Activated T-cell treated with anti-CD3 and anti-CD28 coated beads, Interleukin-2, amount 50 U/mL, for 24 hours (primary cell): ENCODE measurements at regions not wholly inside any gene's neighbourhood (a gene's known extent, or its start where the extent isn't known, plus 50 kb on each side); places are given as distances from the start of the nearest gene placed in this dataset.
"Not testable (repeated sequence)": the region's sequence is repeated elsewhere in the genome, so short reads cannot be mapped to it uniquely, and the experiment has no call there.

Experiments used
- DNase-seq: peaks from one replicate; pipeline ENCODE4 v3.0.0-alpha.2; 2020
- H3K27ac Mint-ChIP-seq: 2 replicates; pipeline ENCODE4 v1.8.0; 2020; ENCODE audit warnings: mild to moderate bottlenecking, mixed read lengths
- H3K27me3 Mint-ChIP-seq: 2 replicates; pipeline ENCODE4 v1.8.0; 2020; ENCODE audit warnings: mixed read lengths
- H3K36me3 Mint-ChIP-seq: 2 replicates; pipeline ENCODE4 v1.8.0; 2020; ENCODE audit warnings: low read depth, mixed read lengths
- H3K4me1 Mint-ChIP-seq: 2 replicates; pipeline ENCODE4 v1.8.0; 2020; ENCODE audit warnings: low read depth, mixed read lengths
- H3K4me3 Mint-ChIP-seq: 2 replicates; pipeline ENCODE4 v1.8.0; 2020; ENCODE audit warnings: mild to moderate bottlenecking, moderate library complexity, mixed read lengths
- H3K9me3 Mint-ChIP-seq: 2 replicates; pipeline ENCODE4 v1.8.0; 2020; ENCODE audit warnings: mixed read lengths

GRCh38 chr13:85191996-85192718, 607.1 kb downstream of the SLITRK6 start:
- no peak overlapping the region for H3K4me3 Mint-ChIP-seq
- DNase-seq, result no peak
- H3K27me3 Mint-ChIP-seq, result no peaks in the 10 kb centered on the region
- peaks cover 5% of the 10 kb centered on the region for H3K9me3 Mint-ChIP-seq
- H3K27ac Mint-ChIP-seq, result no peak overlapping the region
- H3K36me3 Mint-ChIP-seq, result no peaks in the 10 kb centered on the region
- no peaks in the 10 kb centered on the region for H3K4me1 Mint-ChIP-seq

DNA sequence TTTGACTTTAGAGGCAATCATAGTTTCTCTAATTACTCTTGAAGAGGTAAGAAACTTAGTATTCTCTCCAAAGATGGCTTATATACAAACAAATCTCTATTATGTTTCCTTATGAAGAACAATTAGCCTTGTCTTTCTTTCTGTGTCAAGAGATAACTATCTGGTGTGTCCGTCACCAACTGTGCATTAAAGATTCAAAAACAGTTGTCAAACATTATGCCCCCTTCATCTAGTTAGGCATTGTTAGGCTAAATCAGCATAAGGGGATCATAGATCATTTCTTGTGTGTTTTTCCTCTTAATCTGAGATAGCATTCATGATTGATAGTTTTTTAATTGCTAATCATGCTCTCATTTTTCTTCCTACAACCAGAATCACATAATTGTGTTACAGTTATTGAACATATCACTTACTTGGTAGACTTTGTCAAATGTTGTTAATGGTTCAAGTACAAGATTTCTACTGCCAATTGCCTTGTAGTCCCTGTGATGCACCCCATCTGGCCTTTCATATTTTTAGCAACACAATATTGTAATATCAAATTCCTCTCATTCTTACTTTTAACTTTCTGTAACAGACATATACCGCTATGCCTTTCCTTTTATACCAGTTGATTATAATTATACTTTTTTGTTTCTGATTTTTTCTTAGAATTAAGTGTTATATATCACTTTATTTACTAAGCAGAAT, 612.7 kb downstream of the SLITRK6 start:
- H3K4me3 Mint-ChIP-seq, result no peak overlapping the region

DNA sequence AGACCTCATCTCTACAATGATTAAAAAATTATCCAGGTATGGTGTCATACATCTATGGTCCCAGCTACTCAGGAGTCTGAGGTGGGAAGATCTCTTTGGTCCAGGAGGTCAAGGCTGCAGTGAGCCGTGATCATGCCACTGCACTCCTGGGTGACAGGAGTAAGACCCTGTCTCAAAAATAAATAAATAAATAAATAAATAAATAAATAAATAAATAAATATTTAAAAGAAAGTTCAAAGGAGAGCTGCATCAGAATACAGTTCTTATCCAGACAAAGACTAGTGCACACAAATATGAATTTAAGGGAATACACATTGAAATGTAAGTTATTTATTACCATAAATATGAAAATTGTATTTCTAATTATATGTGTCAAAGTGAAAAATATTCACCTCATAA, 624.9 kb downstream of the SLITRK6 start:
- H3K9me3 Mint-ChIP-seq, result peaks cover 23% of the 10 kb centered on the region
- H3K36me3 Mint-ChIP-seq, result no peaks in the 10 kb centered on the region
- H3K4me3 Mint-ChIP-seq, result no peak overlapping the region
- H3K27ac Mint-ChIP-seq, result no peak overlapping the region
- H3K4me1 Mint-ChIP-seq, result no peaks in the 10 kb centered on the region
- no peaks in the 10 kb centered on the region for H3K27me3 Mint-ChIP-seq
- no peak for DNase-seq

More for the DNA sequence above, 612.7 kb downstream of the SLITRK6 start:
- Mint-ChIP-seq H3K4me1 (no peaks in the 10 kb centered on the region), H3K27me3 (no peaks in the 10 kb centered on the region), H3K9me3 (peaks cover 8% of the 10 kb centered on the region), H3K27ac (no peak overlapping the region), H3K36me3 (no peaks in the 10 kb centered on the region)
- no peak for DNase-seq

- Mint-ChIP-seq H3K27me3 (no peaks in the 10 kb centered on the region), H3K9me3 (peaks cover 8% of the 10 kb centered on the region), H3K27ac (no peak overlapping the region), H3K36me3 (no peaks in the 10 kb centered on the region), H3K4me1 (no peaks in the 10 kb centered on the region), H3K4me3 (no peak overlapping the region)
- DNase-seq, result no peak
Measured at GRCh38 chr13:85170372-85170771, 628.8 kb downstream of the SLITRK6 start.

DNA sequence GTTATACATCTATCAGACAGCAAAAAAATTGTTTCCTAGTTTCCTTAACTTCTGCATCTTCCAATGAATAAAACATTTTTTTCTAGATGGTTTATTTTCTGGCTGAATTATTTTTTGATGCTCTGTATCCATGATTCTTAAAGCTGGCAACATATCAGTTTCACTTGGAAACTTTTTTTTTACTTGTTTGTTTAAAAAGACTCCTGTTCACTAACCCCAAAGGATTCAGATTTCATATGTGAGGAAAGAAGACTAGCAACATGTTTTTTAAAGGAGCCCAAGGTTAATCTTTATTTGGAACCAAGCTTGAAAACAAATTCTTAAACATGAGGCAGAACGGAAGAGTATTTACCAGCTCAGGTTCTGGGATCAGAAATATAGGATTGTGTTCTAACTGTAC, 632.3 kb downstream of the SLITRK6 start:
- no peak overlapping the region for H3K27ac Mint-ChIP-seq
- H3K4me3 Mint-ChIP-seq, result no peak overlapping the region
- H3K4me1 Mint-ChIP-seq, result no peaks in the 10 kb centered on the region
- no peaks in the 10 kb centered on the region for H3K27me3 Mint-ChIP-seq
- H3K36me3 Mint-ChIP-seq, result no peaks in the 10 kb centered on the region
- peaks cover 11% of the 10 kb centered on the region for H3K9me3 Mint-ChIP-seq
- DNase-seq, result no peak

DNA sequence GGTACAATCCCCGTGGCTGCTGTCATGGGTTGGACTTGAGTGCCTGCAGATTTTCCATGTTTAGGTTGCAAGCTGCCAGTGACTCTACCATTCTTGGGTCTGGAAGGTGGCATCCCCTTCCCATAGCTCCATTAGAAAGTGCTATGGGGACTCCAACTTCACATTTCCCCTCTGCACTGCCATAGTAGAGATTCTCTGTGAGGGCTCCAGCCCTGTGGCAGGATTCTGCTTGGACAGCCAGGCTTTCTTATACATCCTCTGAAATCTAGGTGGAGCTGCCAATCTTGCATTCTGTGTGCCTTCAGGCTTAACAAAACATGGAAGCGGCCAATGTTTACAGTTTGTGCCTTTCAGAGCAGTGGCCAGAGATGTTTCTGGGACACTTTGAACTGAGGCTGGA, 636.2 kb downstream of the SLITRK6 start:
- H3K9me3 Mint-ChIP-seq, result peaks cover 10% of the 10 kb centered on the region
- no peaks in the 10 kb centered on the region for H3K36me3 Mint-ChIP-seq
- no peaks in the 10 kb centered on the region for H3K4me1 Mint-ChIP-seq
- no peak overlapping the region for H3K4me3 Mint-ChIP-seq
- DNase-seq, result no peak
- H3K27me3 Mint-ChIP-seq, result no peaks in the 10 kb centered on the region
- H3K27ac Mint-ChIP-seq, result no peak overlapping the region

- no peaks in the 10 kb centered on the region for H3K27me3 Mint-ChIP-seq
- H3K9me3 Mint-ChIP-seq, result peaks cover 1% of the 10 kb centered on the region
- H3K27ac Mint-ChIP-seq, result no peak overlapping the region
- no peaks in the 10 kb centered on the region for H3K4me1 Mint-ChIP-seq
- H3K36me3 Mint-ChIP-seq, result no peaks in the 10 kb centered on the region
- DNase-seq, result no peak
- no peak overlapping the region for H3K4me3 Mint-ChIP-seq
Measured at GRCh38 chr13:85148009-85148408, 651.2 kb downstream of the SLITRK6 start.

DNA sequence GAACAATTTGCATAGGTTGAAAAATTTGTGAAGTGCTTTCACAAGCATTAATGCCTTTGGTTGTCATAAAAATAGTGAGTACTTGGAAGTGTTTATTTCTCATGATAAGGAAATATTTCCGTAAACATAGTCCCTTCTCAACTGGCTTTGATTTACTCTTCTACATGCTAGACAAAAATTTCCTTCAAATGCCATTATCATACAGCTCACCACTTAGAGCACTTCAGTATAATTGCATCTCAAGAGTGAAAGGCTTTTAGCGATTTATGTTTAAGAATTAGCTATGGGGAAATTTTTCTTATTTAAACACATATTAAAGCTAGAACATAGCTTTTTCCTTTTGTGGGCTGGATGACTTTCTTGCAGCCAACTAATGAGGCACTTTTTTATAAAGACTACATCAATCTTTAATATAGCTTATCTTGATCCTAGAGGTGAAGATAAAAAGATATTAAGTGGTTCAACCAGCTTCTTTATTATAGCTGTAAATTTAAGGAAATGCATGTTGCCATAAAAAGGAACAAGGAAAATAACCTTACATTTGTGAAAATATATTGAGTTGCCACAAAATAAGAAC, 656.8 kb downstream of the SLITRK6 start:
- DNase-seq, result no peak
- Mint-ChIP-seq H3K4me1 (no peaks in the 10 kb centered on the region), H3K36me3 (no peaks in the 10 kb centered on the region), H3K27me3 (no peaks in the 10 kb centered on the region), H3K27ac (no peak overlapping the region), H3K4me3 (no peak overlapping the region), H3K9me3 (peaks cover 6% of the 10 kb centered on the region)

- no peaks in the 10 kb centered on the region for H3K4me1 Mint-ChIP-seq
- no peak overlapping the region for H3K4me3 Mint-ChIP-seq
- peaks cover 6% of the 10 kb centered on the region for H3K9me3 Mint-ChIP-seq
- DNase-seq, result no peak
- H3K27ac Mint-ChIP-seq, result no peak overlapping the region
- H3K36me3 Mint-ChIP-seq, result no peaks in the 10 kb centered on the region
- H3K27me3 Mint-ChIP-seq, result no peaks in the 10 kb centered on the region
Measured at GRCh38 chr13:85141401-85141800, 657.8 kb downstream of the SLITRK6 start.

DNA sequence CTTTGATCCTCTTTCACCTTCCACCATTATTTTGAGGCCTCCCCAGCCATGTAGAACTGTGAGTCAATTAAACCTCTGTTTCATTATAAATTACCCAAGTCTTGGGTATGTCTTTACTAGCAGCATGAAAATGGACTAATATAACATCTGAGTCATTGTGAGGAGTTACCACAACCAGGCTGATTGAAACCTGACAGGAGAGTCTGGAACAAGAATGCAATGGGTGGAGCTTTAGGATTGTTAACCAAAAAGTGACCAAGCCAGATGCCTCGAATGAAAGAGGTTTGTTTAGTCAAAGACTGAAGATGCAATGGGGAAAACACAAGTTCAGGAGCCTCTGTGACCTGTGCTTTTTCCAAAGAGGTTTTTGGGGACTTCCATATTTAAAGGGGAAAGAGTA, 659.0 kb downstream of the SLITRK6 start:
- DNase-seq, result no peak
- Mint-ChIP-seq H3K27ac (no peak overlapping the region), H3K4me3 (no peak overlapping the region), H3K4me1 (no peaks in the 10 kb centered on the region), H3K27me3 (no peaks in the 10 kb centered on the region), H3K36me3 (no peaks in the 10 kb centered on the region), H3K9me3 (peaks cover 6% of the 10 kb centered on the region)

DNA sequence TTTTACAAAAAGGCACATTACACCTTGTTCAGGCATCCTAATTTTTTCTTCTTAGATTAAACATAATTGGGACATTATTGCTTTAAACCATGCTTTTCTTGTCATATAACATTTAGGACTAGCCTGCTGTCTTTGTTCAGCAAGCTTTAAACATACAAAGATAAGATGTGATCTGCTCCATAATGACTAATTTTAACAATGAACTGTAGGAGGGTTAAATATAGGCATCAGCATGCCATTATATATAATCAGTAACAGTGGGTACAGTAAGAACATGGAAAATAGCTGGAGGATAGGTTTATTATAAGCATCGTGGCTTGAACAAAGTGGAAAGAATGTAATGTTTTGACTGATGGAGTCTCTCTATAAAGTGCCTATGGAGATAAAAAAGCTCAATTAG, 661.7 kb downstream of the SLITRK6 start:
- Mint-ChIP-seq H3K4me1 (no peaks in the 10 kb centered on the region), H3K9me3 (peaks cover 12% of the 10 kb centered on the region), H3K36me3 (no peaks in the 10 kb centered on the region), H3K27me3 (no peaks in the 10 kb centered on the region), H3K4me3 (no peak overlapping the region), H3K27ac (no peak overlapping the region)
- DNase-seq, result no peak

- Mint-ChIP-seq H3K4me3 (no peak overlapping the region), H3K9me3 (peaks cover 7% of the 10 kb centered on the region), H3K27ac (no peak overlapping the region), H3K36me3 (no peaks in the 10 kb centered on the region), H3K4me1 (no peaks in the 10 kb centered on the region), H3K27me3 (no peaks in the 10 kb centered on the region)
- DNase-seq, result no peak
Measured at GRCh38 chr13:85132986-85133385, 666.2 kb downstream of the SLITRK6 start.

DNA sequence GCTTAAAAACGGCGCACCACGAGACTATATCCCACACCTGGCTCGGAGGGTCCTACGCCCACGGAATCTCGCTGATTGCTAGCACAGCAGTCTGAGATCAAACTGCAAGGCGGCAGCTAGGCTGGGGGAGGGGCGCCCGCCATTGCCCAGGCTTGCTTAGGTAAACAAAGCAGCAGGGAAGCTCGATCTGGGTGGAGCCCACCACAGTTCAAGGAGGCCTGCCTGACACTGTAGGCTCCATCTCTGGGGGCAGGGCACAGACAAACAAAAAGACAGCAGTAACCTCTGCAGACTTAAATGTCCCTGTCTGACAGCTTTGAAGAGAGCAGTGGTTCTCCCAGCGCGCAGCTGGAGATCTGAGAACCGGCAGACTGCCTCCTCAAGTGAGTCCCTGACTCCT, 675.7 kb downstream of the SLITRK6 start:
- not testable (repeated sequence) for H3K27me3 Mint-ChIP-seq, H3K27ac Mint-ChIP-seq, H3K4me3 Mint-ChIP-seq, DNase-seq, H3K4me1 Mint-ChIP-seq, H3K36me3 Mint-ChIP-seq, H3K9me3 Mint-ChIP-seq

DNA sequence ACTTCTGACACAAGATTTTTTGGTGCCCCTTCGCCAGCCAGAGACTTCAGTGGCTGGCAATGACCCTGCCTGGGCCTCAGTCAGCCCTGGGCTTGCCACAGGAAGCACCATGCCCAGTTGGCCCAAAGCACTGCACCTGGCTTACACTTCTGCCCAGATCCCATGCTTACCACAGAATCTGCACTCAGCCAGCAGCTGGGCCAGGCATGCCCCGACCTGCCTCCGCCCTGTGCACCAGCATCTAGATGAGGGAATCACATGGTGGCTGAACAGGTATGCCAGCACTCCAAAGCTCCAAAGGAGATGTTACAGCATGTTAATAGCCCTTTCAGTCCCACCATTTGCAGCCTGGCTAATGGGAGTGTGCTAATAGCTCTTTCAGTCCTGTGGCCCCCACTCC, 690.9 kb downstream of the SLITRK6 start:
- Mint-ChIP-seq H3K36me3 (no peaks in the 10 kb centered on the region), H3K9me3 (peaks cover 7% of the 10 kb centered on the region), H3K4me3 (no peak overlapping the region), H3K27me3 (no peaks in the 10 kb centered on the region), H3K4me1 (no peaks in the 10 kb centered on the region), H3K27ac (no peak overlapping the region)
- no peak for DNase-seq

GRCh38 chr13:85099245-85099644, 700.0 kb downstream of the SLITRK6 start:
- Mint-ChIP-seq H3K27ac (no peak overlapping the region), H3K4me3 (no peak overlapping the region), H3K9me3 (peaks cover 18% of the 10 kb centered on the region), H3K4me1 (no peaks in the 10 kb centered on the region), H3K27me3 (no peaks in the 10 kb centered on the region), H3K36me3 (no peaks in the 10 kb centered on the region)
- no peak for DNase-seq
